HCT116 (cell line): ENCODE measurements at regions not wholly inside any gene's neighbourhood (a gene's known extent, or its start where the extent isn't known, plus 50 kb on each side); places are given as distances from the start of the nearest gene placed in this dataset.

Experiments used
- ATAC-seq: fragments of 200-7000 bp; cut with Tn5 transposase; 2 replicates; pipeline ENCODE4 v1.9.1; 2020; ENCODE audit warnings: mild to moderate bottlenecking, moderate library complexity
- BruUV-seq: library from RNA; stranded (reverse); fragments of 400-500 nt; replicated peaks from 2 replicates; lab custom pipeline; 2021; lab: Mats Ljungman, UMichigan
- CTCF ChIA-PET: fragments of 300-600 bp; sonication (Branson Sonifier 250); formaldehyde crosslinking; loops from one replicate; lab custom pipeline; 2021; ENCODE audit warnings: antibody characterized with exemption; lab: Charles Lee
- POLR2A ChIA-PET: fragments of 300-600, 350-600 bp; sonication (Branson Sonifier 250); formaldehyde crosslinking; loops from one replicate; lab custom pipeline; 2021; ENCODE audit warnings: antibody characterized with exemption; lab: Charles Lee
- RAD21 ChIA-PET, 2 experiments: fragments of 300-600 bp; sonication (Branson Sonifier 250); formaldehyde crosslinking; loops; one replicate each; lab custom pipeline; 2023; ENCODE audit warnings: low total read pairs in 2 of 2; ENCODE audit not compliant: uncharacterized antibody in 2 of 2, unreplicated experiment in 2 of 2, low non-redundant PET in 1 of 2; lab: Charles Lee
- DNase-seq: peaks from one replicate; pipeline ENCODE4 v3.0.0-alpha.2; 2010; ENCODE audit warnings: low read depth, low spot score
- H2AFZ ChIP-seq: fragments of 200-600 bp; shearing (Covaris generic), sonication (generic); 2 replicates; pipeline ENCODE4 v1.6.1; 2017; ENCODE audit warnings: low read depth, mixed run types, mixed read lengths, antibody characterized with exemption, low read length; ENCODE audit not compliant: poor library complexity, severe bottlenecking
- H3K27ac ChIP-seq: 2 replicates; pipeline ENCODE4 v1.5.1; 2012; ENCODE audit warnings: low read depth, low read length
- H3K27me3 ChIP-seq: fragments of 200-600 bp; sonication (generic); 2 replicates; pipeline ENCODE4 v1.6.1; 2016; ENCODE audit warnings: mixed run types, low read length, mixed read lengths; ENCODE audit not compliant: insufficient read depth
- H3K36me3 ChIP-seq, 2 experiments: fragments of 200-500 bp in 1 of 2; fragments of 200-600 bp in 1 of 2; sonication (Bioruptor generic) in 1 of 2; sonication (generic) in 1 of 2; 2 replicates each; pipeline versions ENCODE4 v1.5.1 to v1.6.1; 2014 to 2016; ENCODE audit warnings: low read length in 2 of 2, inconsistent platforms in 1 of 2, mixed read lengths in 1 of 2, mixed run types in 1 of 2; ENCODE audit not compliant: insufficient read depth in 2 of 2, control insufficient read depth in 1 of 2
- H3K4me1 ChIP-seq, 2 experiments: fragments of 200-600 bp in 1 of 2; sonication (generic) in 1 of 2; 2 replicates each; pipeline versions ENCODE4 v1.5.1 to v1.6.1; 2012 to 2017; ENCODE audit warnings: low read length in 2 of 2, inconsistent platforms in 1 of 2, mild to moderate bottlenecking in 1 of 2, mixed read lengths in 1 of 2, mixed run types in 1 of 2, moderate library complexity in 1 of 2; ENCODE audit not compliant: insufficient read depth in 2 of 2, control insufficient read depth in 1 of 2
- H3K4me2 ChIP-seq: fragments of 200-600 bp; sonication (generic); 2 replicates; pipeline ENCODE4 v1.6.1; 2017; ENCODE audit warnings: mixed run types, low read length, mixed read lengths
- H3K4me3 ChIP-seq, 2 experiments: fragments of 200-600 bp in 1 of 2; sonication (generic) in 1 of 2; replicated peaks in 1 of 2; 2 replicates each; pipeline ENCODE4 v1.5.1; 2011 to 2016; ENCODE audit warnings: low read length in 2 of 2, control low read depth in 1 of 2, low read depth in 1 of 2, mild to moderate bottlenecking in 1 of 2, mixed read lengths in 1 of 2, mixed run types in 1 of 2
- H3K79me2 ChIP-seq: fragments of 200-600 bp; sonication (generic); 2 replicates; pipeline ENCODE4 v1.6.1; 2017; ENCODE audit warnings: mild to moderate bottlenecking, mixed run types, low read length, moderate library complexity, mixed read lengths; ENCODE audit not compliant: insufficient read depth
- H3K9ac ChIP-seq: fragments of 200-600 bp; sonication (generic); 2 replicates; pipeline ENCODE4 v1.6.1; 2016; ENCODE audit warnings: low read length, mixed read lengths
- H3K9me2 ChIP-seq: fragments of 200-600 bp; sonication (generic), shearing (Covaris generic); 2 replicates; pipeline ENCODE4 v1.6.1; 2017; ENCODE audit warnings: mixed run types, mild to moderate bottlenecking, moderate library complexity; ENCODE audit not compliant: insufficient read depth
- H3K9me3 ChIP-seq, 2 experiments: fragments of 200-500 bp in 1 of 2; fragments of 200-600 bp in 1 of 2; sonication (Bioruptor generic) in 1 of 2; sonication (generic) in 1 of 2; 2 replicates each; pipeline ENCODE4 v1.6.1; 2014 to 2017; ENCODE audit warnings: low read length in 2 of 2, mixed read lengths in 2 of 2, inconsistent platforms in 1 of 2, low read depth in 1 of 2, mild to moderate bottlenecking in 1 of 2, mixed run types in 1 of 2, moderate library complexity in 1 of 2; ENCODE audit not compliant: control insufficient read depth in 1 of 2, insufficient read depth in 1 of 2
- H4K20me1 ChIP-seq: fragments of 200-600 bp; sonication (generic), shearing (Covaris generic); 2 replicates; pipeline ENCODE4 v1.6.1; 2017; ENCODE audit warnings: mixed run types, mild to moderate bottlenecking, moderate library complexity; ENCODE audit not compliant: insufficient read depth
- ATF3 ChIP-seq: IDR thresholded peaks from 2 replicates; pipeline ENCODE4 v1.6.1; 2012
- ELF1 ChIP-seq: IDR thresholded peaks from 2 replicates; pipeline ENCODE4 v1.6.1; 2012; ENCODE audit warnings: low read depth, borderline replicate concordance
- EZH2phosphoT487 ChIP-seq: fragments of 200-600 bp; IDR thresholded peaks from 2 replicates; pipeline ENCODE4 v1.6.1; 2018; ENCODE audit warnings: antibody characterized with exemption, borderline replicate concordance
- FOSL1 ChIP-seq: IDR thresholded peaks from 2 replicates; pipeline ENCODE4 v1.6.1; 2012; ENCODE audit warnings: low read depth
- MAX ChIP-seq: IDR thresholded peaks from 2 replicates; pipeline ENCODE4 v1.6.1; 2012
- POLR2AphosphoS5 ChIP-seq: IDR thresholded peaks from 2 replicates; pipeline ENCODE4 v1.6.1; 2011; ENCODE audit warnings: mild to moderate bottlenecking, low read depth, low read length, moderate library complexity
- RAD21 ChIP-seq: IDR thresholded peaks from 2 replicates; pipeline ENCODE4 v1.6.1; 2012; ENCODE audit warnings: low read depth, mild to moderate bottlenecking
- REST ChIP-seq: IDR thresholded peaks from 2 replicates; pipeline ENCODE4 v1.6.1; 2012; ENCODE audit warnings: low read depth
- SIN3A ChIP-seq: IDR thresholded peaks from 2 replicates; pipeline ENCODE4 v1.6.1; 2012; ENCODE audit warnings: low read depth
- SRF ChIP-seq: IDR thresholded peaks from 2 replicates; pipeline ENCODE4 v1.6.1; 2012; ENCODE audit warnings: low read depth
- TCF7L2 ChIP-seq: IDR thresholded peaks from 2 replicates; pipeline ENCODE4 v1.7.0; 2011; ENCODE audit warnings: borderline replicate concordance, inconsistent platforms; ENCODE audit not compliant: insufficient read depth, insufficient read length; ENCODE audit errors: extremely low read depth
- YY1 ChIP-seq: IDR thresholded peaks from 2 replicates; pipeline ENCODE4 v1.6.1; 2011; ENCODE audit warnings: low read length, low read depth, moderate library complexity, mild to moderate bottlenecking; ENCODE audit not compliant: insufficient replicate concordance; ENCODE audit errors: extremely low read depth
- ZFX ChIP-seq: fragments of 450-650 bp; IDR thresholded peaks from 2 replicates; pipeline ENCODE4 v1.6.1; 2017
- intact Hi-C: fragments of 100-400 bp; cut with micrococcal nuclease; formaldehyde crosslinking; loops from 2 replicates; pipeline ENCODE4 v1.10.0; 2022
- TF ChIP-seq, protein P1 (sequence below), 3 experiments: fragments of 200-600 bp in 1 of 3; sonication (generic) in 1 of 3; IDR thresholded peaks in 2 of 3; conservative IDR thresholded peaks in 1 of 3; 2 replicates each; pipeline ENCODE4 v1.5.1; 2012 to 2017; ENCODE audit warnings: low read depth in 2 of 3, low read length in 2 of 3, antibody characterized with exemption in 1 of 3, borderline replicate concordance in 1 of 3, control low read depth in 1 of 3, mild to moderate bottlenecking in 1 of 3, mixed read lengths in 1 of 3, mixed run types in 1 of 3, moderate library complexity in 1 of 3; ENCODE audit not compliant: insufficient read depth in 1 of 3

GRCh38 chr12:131375972-131376345 is 334.9 kb upstream of the SFSWAP start:
- BruUV-seq, result no TSS peak
- intact Hi-C loops, result no loop called here
- no peaks in the 10 kb centered on the region for H3K9me2 ChIP-seq
- H3K27ac ChIP-seq, result no peak overlapping the region
- no peak for DNase-seq
- no peak overlapping the region for H2AFZ ChIP-seq
- RAD21 ChIA-PET, result no interaction called here
- H3K4me3 ChIP-seq, result no peak overlapping the region
- TF ChIP-seq YY1 (no peak), TCF7L2 (no peak), POLR2AphosphoS5 (no peak)
- H4K20me1 ChIP-seq, result no peaks in the 10 kb centered on the region
- peaks cover 10% of the 10 kb centered on the region; the same call in 1 of the 2 replicates for H3K27me3 ChIP-seq
- H3K4me2 ChIP-seq, result no peak overlapping the region
- POLR2A ChIA-PET, result no interaction called here
- no peaks in the 10 kb centered on the region for H3K79me2 ChIP-seq
- no peaks in the 10 kb centered on the region for H3K4me1 ChIP-seq
- CTCF ChIA-PET, result no interaction called here
- no peaks in the 10 kb centered on the region for H3K36me3 ChIP-seq
- H3K9me3 ChIP-seq, result no peaks in the 10 kb centered on the region
- no peak for ATAC-seq
- no peak overlapping the region for H3K9ac ChIP-seq

GRCh38 chr12:131378176-131378842 is 332.6 kb upstream of the SFSWAP start:
- intact Hi-C loops, result no loop called here
- DNase-seq (no peak), ATAC-seq (no peak)
- RAD21 ChIA-PET, result no interaction called here
- POLR2A ChIA-PET, result no interaction called here
- H3K9me3 ChIP-seq, result no peaks in the 10 kb centered on the region
- H4K20me1 ChIP-seq, result no peaks in the 10 kb centered on the region
- no peaks in the 10 kb centered on the region for H3K79me2 ChIP-seq
- H3K4me3 ChIP-seq, result no peak overlapping the region
- CTCF ChIA-PET, result no interaction called here
- no peaks in the 10 kb centered on the region for H3K9me2 ChIP-seq
- peaks cover 14% of the 10 kb centered on the region; the same call in 1 of the 2 replicates for H3K27me3 ChIP-seq
- no peaks in the 10 kb centered on the region for H3K36me3 ChIP-seq
- H3K27ac ChIP-seq, result no peak overlapping the region
- no peaks in the 10 kb centered on the region for H3K4me1 ChIP-seq
- no peak overlapping the region for H3K9ac ChIP-seq
- no peak overlapping the region for H3K4me2 ChIP-seq
- BruUV-seq, result no TSS peak
- no peak overlapping the region for H2AFZ ChIP-seq
- TF ChIP-seq EZH2phosphoT487 (no peak), ELF1 (no peak), RAD21 (no peak), SIN3A (no peak), MAX (no peak), TCF7L2 (no peak), ZFX (no peak), REST (no peak), POLR2AphosphoS5 (no peak), FOSL1 (no peak), SRF (no peak), ATF3 (no peak)
- TF ChIP-seq, protein P1, sequence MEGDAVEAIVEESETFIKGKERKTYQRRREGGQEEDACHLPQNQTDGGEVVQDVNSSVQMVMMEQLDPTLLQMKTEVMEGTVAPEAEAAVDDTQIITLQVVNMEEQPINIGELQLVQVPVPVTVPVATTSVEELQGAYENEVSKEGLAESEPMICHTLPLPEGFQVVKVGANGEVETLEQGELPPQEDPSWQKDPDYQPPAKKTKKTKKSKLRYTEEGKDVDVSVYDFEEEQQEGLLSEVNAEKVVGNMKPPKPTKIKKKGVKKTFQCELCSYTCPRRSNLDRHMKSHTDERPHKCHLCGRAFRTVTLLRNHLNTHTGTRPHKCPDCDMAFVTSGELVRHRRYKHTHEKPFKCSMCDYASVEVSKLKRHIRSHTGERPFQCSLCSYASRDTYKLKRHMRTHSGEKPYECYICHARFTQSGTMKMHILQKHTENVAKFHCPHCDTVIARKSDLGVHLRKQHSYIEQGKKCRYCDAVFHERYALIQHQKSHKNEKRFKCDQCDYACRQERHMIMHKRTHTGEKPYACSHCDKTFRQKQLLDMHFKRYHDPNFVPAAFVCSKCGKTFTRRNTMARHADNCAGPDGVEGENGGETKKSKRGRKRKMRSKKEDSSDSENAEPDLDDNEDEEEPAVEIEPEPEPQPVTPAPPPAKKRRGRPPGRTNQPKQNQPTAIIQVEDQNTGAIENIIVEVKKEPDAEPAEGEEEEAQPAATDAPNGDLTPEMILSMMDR (IDR thresholded peaks at IDR 0.05 in 2 of 3, conservative IDR thresholded peaks at IDR 0.05 in 1 of 3; ENCODE audit: borderline replicate concordance in 1 of 3, insufficient read depth in 1 of 3, low read depth in 2 of 3, low read length in 2 of 3), result no peak
